GM12875 (cell line): ENCODE measurements at regions not wholly inside any gene's neighbourhood (a gene's known extent, or its start where the extent isn't known, plus 50 kb on each side); places are given as distances from the start of the nearest gene placed in this dataset.
"Not testable (repeated sequence)": the region's sequence is repeated elsewhere in the genome, so short reads cannot be mapped to it uniquely, and the experiment has no call there.

Source experiments
- H3K4me3 ChIP-seq: one replicate; pipeline ENCODE4 v1.5.1; 2011; ENCODE audit warnings: low read depth, low read length, control low read depth
- CTCF ChIP-seq: IDR thresholded peaks from 2 replicates; pipeline ENCODE4 v1.5.1; 2011; ENCODE audit warnings: low read depth, mild to moderate bottlenecking, control low read depth, inconsistent platforms, low read length, moderate library complexity, borderline replicate concordance; ENCODE audit not compliant: insufficient read depth

GRCh38 chr16:79949417-79949816 lies 348.9 kb upstream of the MAF start:
- TF ChIP-seq CTCF: no peak
- no peak overlapping the region for H3K4me3 ChIP-seq

- TF ChIP-seq CTCF: no peak
- H3K4me3 ChIP-seq: no peak overlapping the region
These were observed 347.2 kb upstream of the MAF start for GRCh38 chr16:79947771-79948170.

- no peak overlapping the region for H3K4me3 ChIP-seq
- TF ChIP-seq CTCF: no peak
These were observed 345.7 kb upstream of the MAF start for GRCh38 chr16:79946252-79946651.

GRCh38 chr16:79943736-79944135 lies 343.2 kb upstream of the MAF start:
- no peak for TF ChIP-seq CTCF

GRCh38 chr16:79938575-79938974 lies 338.0 kb upstream of the MAF start:
- no peak overlapping the region for H3K4me3 ChIP-seq
- TF ChIP-seq CTCF: no peak

More at GRCh38 chr16:79943736-79944135, 343.2 kb upstream of the MAF start:
- no peak overlapping the region for H3K4me3 ChIP-seq

- not testable (repeated sequence) for H3K4me3 ChIP-seq
These were observed 337.1 kb upstream of the MAF start for GRCh38 chr16:79937671-79938070.

GRCh38 chr16:79933603-79934002 lies 333.1 kb upstream of the MAF start:
- TF ChIP-seq CTCF: no peak
- H3K4me3 ChIP-seq: no peak overlapping the region

GRCh38 chr16:79932572-79932971 lies 332.0 kb upstream of the MAF start:
- H3K4me3 ChIP-seq: no peak overlapping the region
- no peak for TF ChIP-seq CTCF
